GM12878 (cell line): ENCODE measurements at regions not wholly inside any gene's neighbourhood (a gene's known extent, or its start where the extent isn't known, plus 50 kb on each side); places are given as distances from the start of the nearest gene placed in this dataset.

Source experiments
- ATAC-seq: fragments of 200-7000 bp; cut with Tn5 transposase; 3 replicates; pipeline ENCODE4 v1.9.1; 2020; ENCODE audit warnings: mild to moderate bottlenecking, moderate library complexity
- BruUV-seq: library from RNA; stranded (reverse); fragments of 400-500 nt; replicated peaks from 2 replicates; lab custom pipeline; 2021; lab: Mats Ljungman, UMichigan
- CTCF ChIA-PET: fragments of 300-600 bp; sonication (Branson Sonifier 250); formaldehyde crosslinking; extraction: SDS; loops from one replicate; lab custom pipeline; 2021; ENCODE audit warnings: inconsistent platforms; lab: Yijun Ruan, JAX
- POLR2A ChIA-PET: fragments of 350-600 bp; formaldehyde crosslinking; extraction: SDS; loops from one replicate; lab custom pipeline; 2021; ENCODE audit warnings: inconsistent platforms; lab: Charles Lee
- RAD21 ChIA-PET: fragments of 300-600 bp; sonication (Branson Sonifier 250); formaldehyde crosslinking; loops from one replicate; lab custom pipeline; 2023; ENCODE audit warnings: antibody characterized with exemption; ENCODE audit not compliant: unreplicated experiment; lab: Charles Lee
- SMC1A ChIA-PET: fragments of 300-600 bp; sonication (Branson Sonifier 250); formaldehyde crosslinking; loops from one replicate; lab custom pipeline; 2023; ENCODE audit not compliant: unreplicated experiment, uncharacterized antibody; lab: Charles Lee
- DNase-seq: peaks from one replicate; pipeline ENCODE4 v3.0.0-alpha.2; 2011; ENCODE audit warnings: low read depth, low spot score
- FAIRE-seq: peaks from 3 replicates; lab custom pipeline; 2011; peaks lifted over from hg19 to GRCh38; lab: Jason Lieb, UNC
- H2AFZ ChIP-seq: 2 replicates; pipeline ENCODE4 v1.6.0; 2011; ENCODE audit warnings: low read depth, low read length, control low read depth; ENCODE audit not compliant: control insufficient read depth
- H3K27ac ChIP-seq: 2 replicates; pipeline ENCODE4 v1.5.1; 2011; ENCODE audit warnings: control low read depth; ENCODE audit not compliant: control insufficient read depth, insufficient read depth
- H3K27me3 ChIP-seq, 2 experiments: replicated peaks in 1 of 2; 2 replicates each; pipeline versions ENCODE4 v1.6.0 to v1.6.1; 2011; ENCODE audit warnings: low read length in 1 of 2; ENCODE audit not compliant: control insufficient read depth in 2 of 2, insufficient read depth in 2 of 2
- H3K36me3 ChIP-seq, 2 experiments: 2 replicates each; pipeline ENCODE4 v1.5.1; 2011; ENCODE audit warnings: low read length in 1 of 2; ENCODE audit not compliant: control insufficient read depth in 2 of 2, insufficient read depth in 2 of 2
- H3K4me1 ChIP-seq: 2 replicates; pipeline ENCODE4 v1.6.1; 2011; ENCODE audit warnings: mild to moderate bottlenecking, low read length, moderate library complexity, mixed read lengths; ENCODE audit not compliant: control insufficient read depth, insufficient read depth
- H3K4me2 ChIP-seq: 2 replicates; pipeline ENCODE4 v1.6.0; 2011; ENCODE audit warnings: control low read depth; ENCODE audit not compliant: control insufficient read depth, insufficient read depth
- H3K4me3 ChIP-seq: fragments of 200-600 bp; sonication (generic); 2 replicates; pipeline ENCODE4 v1.5.1; 2016
- H3K79me2 ChIP-seq: 2 replicates; pipeline ENCODE4 v1.6.0; 2011; ENCODE audit warnings: low read length; ENCODE audit not compliant: control insufficient read depth, insufficient read depth
- H3K9ac ChIP-seq: 2 replicates; pipeline ENCODE4 v1.8.0; 2011; ENCODE audit warnings: low read length, control low read depth, mixed read lengths; ENCODE audit not compliant: control insufficient read depth, insufficient read depth
- H3K9me3 ChIP-seq: replicated peaks from 3 replicates; pipeline ENCODE4 v1.5.1; 2011; ENCODE audit warnings: mild to moderate bottlenecking, low read length; ENCODE audit not compliant: control insufficient read depth, insufficient read depth
- H4K20me1 ChIP-seq: 2 replicates; pipeline ENCODE4 v1.6.0; 2011; ENCODE audit not compliant: control insufficient read depth, insufficient read depth
- BCL11A ChIP-seq: IDR thresholded peaks from 2 replicates; pipeline ENCODE4 v1.6.1; 2011; ENCODE audit warnings: low read depth, low read length
- DPF2 ChIP-seq: fragments of 450-650 bp; IDR thresholded peaks from 2 replicates; pipeline ENCODE4 v1.6.1; 2017; ENCODE audit warnings: mild to moderate bottlenecking
- EGR1 ChIP-seq, 2 experiments: IDR thresholded peaks; 1 replicate in 1 of 2; 2 replicates in 1 of 2; pipeline ENCODE4 v1.6.1; 2011 to 2012; ENCODE audit warnings: low read depth in 2 of 2, low read length in 2 of 2, borderline replicate concordance in 1 of 2, mild to moderate bottlenecking in 1 of 2, moderate library complexity in 1 of 2
- ETV6 ChIP-seq, 2 experiments: fragments of 450-650 bp in 1 of 2; IDR thresholded peaks in 1 of 2; conservative IDR thresholded peaks in 1 of 2; 2 replicates each; pipeline ENCODE4 v1.6.1; 2014; ENCODE audit warnings: antibody characterized with exemption in 1 of 2, borderline replicate concordance in 1 of 2, low read depth in 1 of 2, mild to moderate bottlenecking in 1 of 2, moderate library complexity in 1 of 2
- HCFC1 ChIP-seq: fragments of 150-350 bp; IDR thresholded peaks from 2 replicates; pipeline ENCODE4 v1.6.1; 2014; ENCODE audit warnings: low read length
- NFXL1 ChIP-seq: fragments of 450-650 bp; IDR thresholded peaks from 2 replicates; pipeline ENCODE4 v1.6.1; 2017; ENCODE audit warnings: antibody characterized with exemption, mild to moderate bottlenecking, borderline replicate concordance
- PAX8 ChIP-seq: fragments of 450-650 bp; IDR thresholded peaks from 2 replicates; pipeline ENCODE4 v1.6.1; 2017; ENCODE audit warnings: mild to moderate bottlenecking, moderate library complexity
- PML ChIP-seq: IDR thresholded peaks from 2 replicates; pipeline ENCODE4 v1.6.1; 2012; ENCODE audit warnings: low read length, inconsistent platforms
- RUNX3 ChIP-seq: IDR thresholded peaks from 2 replicates; pipeline ENCODE4 v1.6.1; 2012; ENCODE audit warnings: low read length, inconsistent platforms
- SMC3 ChIP-seq: IDR thresholded peaks from 2 replicates; pipeline ENCODE4 v1.6.1; 2011; ENCODE audit warnings: low read length, improper control_type of control experiment, borderline replicate concordance
- WGBS: methylation state at CpG from one replicate; pipeline ENCODE4 v1.1.6; 2016; ENCODE audit warnings: low lambda C conversion rate; ENCODE audit not compliant: insufficient replicate concordance, insufficient coverage; ENCODE audit errors: missing lambda C conversion rate; 5-methylcytosine and 5-hydroxymethylcytosine counted together
- in situ Hi-C: fragments of 300-500 bp; cut with MboI; formaldehyde crosslinking; loops from 9 replicates; pipeline ENCODE4 v1.14.3; 2018; ENCODE audit warnings: mixed read lengths
- intact Hi-C: fragments of 100-400 bp; cut with micrococcal nuclease; formaldehyde crosslinking; loops from one replicate; pipeline ENCODE4 v1.14.2; 2022; ENCODE audit not compliant: unreplicated experiment

- TF ChIP-seq EGR1 (IDR thresholded peaks at IDR 0.05; ENCODE audit: borderline replicate concordance in 1 of 2, low read depth in 2 of 2, low read length in 2 of 2) (no peak), NFXL1 (no peak), HCFC1 (no peak), PML (no peak), BCL11A (no peak), ETV6 (conservative IDR thresholded peaks at IDR 0.05 in 1 of 2, IDR thresholded peaks at IDR 0.05 in 1 of 2; ENCODE audit: borderline replicate concordance in 1 of 2, low read depth in 1 of 2) (no peak), RUNX3 (no peak), SMC3 (no peak)
Measured at GRCh38 chr5:145536133-145536532, 299.0 kb downstream of the PRELID2 start (continued).

- SMC1A ChIA-PET = interaction anchor here (0.5 kb wide), 1 partner anchor 464 kb away, joined by 3 read pairs; no protein-coding TSS in a partner anchor
Measured at GRCh38 chr5:145531038-145531734, 304.0 kb downstream of the PRELID2 start.

More at GRCh38 chr5:145531038-145531734, 304.0 kb downstream of the PRELID2 start:
- intact Hi-C loops = no loop called here
- no peaks in the 10 kb centered on the region for H3K79me2 ChIP-seq
- H3K27ac ChIP-seq = no peak overlapping the region
- 5% methylated on average over 5 of the region's 5 CpGs for WGBS
- POLR2A ChIA-PET = no interaction called here
- no peak for FAIRE-seq
- DNase-seq = no peak
- RAD21 ChIA-PET = no interaction called here
- no peak overlapping the region for H3K4me2 ChIP-seq
- no peak overlapping the region for H3K4me3 ChIP-seq
- BruUV-seq = no TSS peak
- no peaks in the 10 kb centered on the region for H3K36me3 ChIP-seq
- TF ChIP-seq PAX8 (no peak), DPF2 (no peak)
- no peak overlapping the region for H3K9ac ChIP-seq
- in situ Hi-C loops = no loop called here
- no peaks in the 10 kb centered on the region for H3K9me3 ChIP-seq
- no peak overlapping the region for H2AFZ ChIP-seq
- H3K4me1 ChIP-seq = no peaks in the 10 kb centered on the region
- no peak for ATAC-seq
- no peaks in the 10 kb centered on the region for H4K20me1 ChIP-seq
- no peaks in the 10 kb centered on the region for H3K27me3 ChIP-seq
- CTCF ChIA-PET = no interaction called here
